CD8-positive, alpha-beta memory T cell (primary cell): ENCODE measurements at regions not wholly inside any gene's neighbourhood (a gene's known extent, or its start where the extent isn't known, plus 50 kb on each side); places are given as distances from the start of the nearest gene placed in this dataset.
"Not testable (repeated sequence)": the region's sequence is repeated elsewhere in the genome, so short reads cannot be mapped to it uniquely, and the experiment has no call there.

Experiments used
- CTCF ChIA-PET: fragments of 350-600 bp; sonication (Branson Sonifier 250); formaldehyde crosslinking; loops from one replicate; lab custom pipeline; 2021; ENCODE audit warnings: antibody characterized with exemption; lab: Charles Lee
- POLR2A ChIA-PET: fragments of 350-600 bp; sonication (Branson Sonifier 250); formaldehyde crosslinking; loops from one replicate; lab custom pipeline; 2021; ENCODE audit warnings: antibody characterized with exemption; lab: Charles Lee
- DNase-seq, 5 donors: peaks; one replicate each; pipeline versions ENCODE4 v3.0.0 to v3.0.0-alpha.2; 2020 to 2022; ENCODE audit warnings: mixed read lengths in 1 of 5
- H3K27ac ChIP-seq: one replicate; pipeline ENCODE4 v1.7.0; 2013; ENCODE audit warnings: low read depth, mild to moderate bottlenecking, low read length, moderate library complexity
- H3K27me3 ChIP-seq: 2 replicates; pipeline ENCODE4 v1.7.0; 2013; ENCODE audit warnings: low read length, mild to moderate bottlenecking; ENCODE audit not compliant: insufficient read depth, poor library complexity, severe bottlenecking
- H3K36me3 ChIP-seq: 2 replicates; pipeline ENCODE4 v1.7.0; 2013; ENCODE audit warnings: mild to moderate bottlenecking, low read length, moderate library complexity; ENCODE audit not compliant: insufficient read depth
- H3K4me1 ChIP-seq: 2 replicates; pipeline ENCODE4 v1.7.0; 2013; ENCODE audit warnings: mild to moderate bottlenecking, low read length, moderate library complexity; ENCODE audit not compliant: insufficient read depth
- H3K4me3 ChIP-seq: 2 replicates; pipeline ENCODE4 v1.7.0; 2013; ENCODE audit warnings: mild to moderate bottlenecking, low read length
- H3K9me3 ChIP-seq: 2 replicates; pipeline ENCODE4 v1.7.0; 2013; ENCODE audit warnings: mild to moderate bottlenecking, low read length
- H3K27ac Mint-ChIP-seq, 8 donors: one replicate each; pipeline ENCODE4 v1.8.0; 2020 to 2021; ENCODE audit warnings: mixed read lengths in 8 of 8, mild to moderate bottlenecking in 6 of 8, inconsistent platforms in 3 of 8, moderate library complexity in 3 of 8
- H3K27me3 Mint-ChIP-seq, 2 donors: one replicate each; pipeline ENCODE4 v1.8.0; 2020 to 2021; ENCODE audit warnings: mixed read lengths in 2 of 2, mild to moderate bottlenecking in 1 of 2, moderate library complexity in 1 of 2
- H3K36me3 Mint-ChIP-seq, 3 donors: one replicate each; pipeline ENCODE4 v1.8.0; 2020 to 2021; ENCODE audit warnings: mixed read lengths in 3 of 3, inconsistent platforms in 1 of 3, mild to moderate bottlenecking in 1 of 3
- H3K4me1 Mint-ChIP-seq, 3 donors: one replicate each; pipeline ENCODE4 v1.8.0; 2020 to 2021; ENCODE audit warnings: mixed read lengths in 3 of 3, inconsistent platforms in 1 of 3, mild to moderate bottlenecking in 1 of 3
- H3K4me3 Mint-ChIP-seq, 7 donors: one replicate each; pipeline ENCODE4 v1.8.0; 2020 to 2021; ENCODE audit warnings: mixed read lengths in 7 of 7, mild to moderate bottlenecking in 6 of 7, moderate library complexity in 4 of 7, inconsistent platforms in 2 of 7
- H3K9me3 Mint-ChIP-seq, 5 donors: one replicate each; pipeline ENCODE4 v1.8.0; 2020 to 2022; ENCODE audit warnings: mixed read lengths in 5 of 5, mild to moderate bottlenecking in 3 of 5, moderate library complexity in 2 of 5, inconsistent platforms in 1 of 5

- H3K4me1 Mint-ChIP-seq, result peaks cover 32 to 55% (median 45%) of the 10 kb centered on the region in 3 donors
- H3K27me3 ChIP-seq, result no peaks in the 10 kb centered on the region
- H3K4me3 ChIP-seq, result no peak overlapping the region
- no peaks in the 10 kb centered on the region for H3K27me3 Mint-ChIP-seq
- H3K27ac ChIP-seq, result no peak overlapping the region
- no peaks in the 10 kb centered on the region for H3K36me3 ChIP-seq
- no peaks in the 10 kb centered on the region for H3K36me3 Mint-ChIP-seq
- H3K9me3 Mint-ChIP-seq, result peaks cover 0 to under 1% (median 0%) of the 10 kb centered on the region in 5 donors
- no peak for DNase-seq
- H3K4me3 Mint-ChIP-seq, result peak overlapping the region in 1 of 7 donors; percentile 18
- no peaks in the 10 kb centered on the region for H3K9me3 ChIP-seq
- ChIA-PET POLR2A (no interaction called here), CTCF (no interaction called here)
- H3K4me1 ChIP-seq, result peaks cover 38% of the 10 kb centered on the region
- peak overlapping the region in 4 of 8 donors; percentile 22 to 87 (median 58) for H3K27ac Mint-ChIP-seq
These were observed 90.8 kb upstream of the KDM7A start for GRCh38 chr7:140267381-140268226.

GRCh38 chr7:140263277-140263676 is 86.5 kb upstream of the KDM7A start:
- Mint-ChIP-seq H3K27me3 (peaks cover 0 to 3% of the 10 kb centered on the region in 2 donors), H3K4me3 (peak overlapping the region; percentile 1 to 89 (median 63)), H3K9me3 (peaks cover 0 to 1% (median 0%) of the 10 kb centered on the region in 5 donors), H3K4me1 (peaks cover 34 to 51% (median 49%) of the 10 kb centered on the region in 3 donors), H3K36me3 (no peaks in the 10 kb centered on the region), H3K27ac (peak overlapping the region; percentile 80 to 97 (median 93))
- peak overlapping the region; percentile 11 for H3K4me3 ChIP-seq
- no peaks in the 10 kb centered on the region for H3K36me3 ChIP-seq
- CTCF ChIA-PET, result interaction anchor here (0.8 to 3.3 kb wide), 7 partner anchors 8 to 119 kb away, joined by 3 to 12 read pairs (median 5); partner anchors contain the start of gene KDM7A
- no peak overlapping the region for H3K27ac ChIP-seq
- DNase-seq, result peak in 3 of 5 donors; percentile 67 to 75 (median 75)
- POLR2A ChIA-PET, result interaction anchor here (0.8 to 3.3 kb wide), 6 partner anchors 10 to 132 kb away, joined by 3 to 27 read pairs (median 6); no protein-coding TSS in a partner anchor
- no peaks in the 10 kb centered on the region for H3K27me3 ChIP-seq
- H3K4me1 ChIP-seq, result peaks cover 42% of the 10 kb centered on the region
- no peaks in the 10 kb centered on the region for H3K9me3 ChIP-seq

GRCh38 chr7:140262242-140262903 is 85.6 kb upstream of the KDM7A start:
- H3K27ac ChIP-seq, result no peak overlapping the region

GRCh38 chr7:140261522-140261921 is 84.7 kb upstream of the KDM7A start:
- Histone ChIP-seq H3K27ac (no peak overlapping the region), H3K4me3 (no peak overlapping the region), H3K36me3 (no peaks in the 10 kb centered on the region), H3K27me3 (no peaks in the 10 kb centered on the region), H3K9me3 (no peaks in the 10 kb centered on the region), H3K4me1 (peaks cover 32% of the 10 kb centered on the region)
- Mint-ChIP-seq H3K27me3 (peaks cover 0 to 3% of the 10 kb centered on the region in 2 donors), H3K9me3 (peaks cover 0 to 8% (median 0%) of the 10 kb centered on the region in 5 donors), H3K4me3 (no peak overlapping the region), H3K36me3 (no peaks in the 10 kb centered on the region), H3K27ac (peak overlapping the region; percentile 4 to 95 (median 71)), H3K4me1 (peaks cover 26 to 37% (median 34%) of the 10 kb centered on the region in 3 donors)
- CTCF ChIA-PET, result interaction anchor here (1.4 to 3.3 kb wide), 2 partner anchors 9 to 30 kb away, joined by 5 to 12 read pairs; no protein-coding TSS in a partner anchor
- DNase-seq, result peak in 1 of 5 donors; percentile 27
- POLR2A ChIA-PET, result no interaction called here

More at GRCh38 chr7:140262242-140262903, 85.6 kb upstream of the KDM7A start:
- ChIA-PET POLR2A (interaction anchor here (0.7 to 3.3 kb wide), 4 partner anchors 32 to 581 kb away, joined by 3 to 27 read pairs (median 10); no protein-coding TSS in a partner anchor), CTCF (interaction anchor here (0.8 to 3.3 kb wide), 8 partner anchors 8 to 120 kb away, joined by 3 to 12 read pairs (median 5); partner anchors contain the start of gene KDM7A)
- no peaks in the 10 kb centered on the region for H3K27me3 ChIP-seq
- Mint-ChIP-seq H3K27me3 (peaks cover 0 to 3% of the 10 kb centered on the region in 2 donors), H3K4me1 (peaks cover 29 to 42% (median 40%) of the 10 kb centered on the region in 3 donors), H3K27ac (peak overlapping the region; percentile 10 to 95 (median 80)), H3K9me3 (peaks cover 0 to 2% (median 0%) of the 10 kb centered on the region in 5 donors), H3K36me3 (no peaks in the 10 kb centered on the region), H3K4me3 (peak overlapping the region; percentile 30 to 74 (median 64))
- peaks cover 33% of the 10 kb centered on the region for H3K4me1 ChIP-seq
- H3K36me3 ChIP-seq, result no peaks in the 10 kb centered on the region
- no peak for DNase-seq
- no peak overlapping the region for H3K4me3 ChIP-seq
- H3K9me3 ChIP-seq, result no peaks in the 10 kb centered on the region

- no peak overlapping the region for H3K27ac ChIP-seq
- no peaks in the 10 kb centered on the region for H3K36me3 Mint-ChIP-seq
- ChIA-PET CTCF (interaction anchor here (3.3 kb wide), 1 partner anchor 9 kb away, joined by 12 read pairs; no protein-coding TSS in a partner anchor), POLR2A (no interaction called here)
- H3K36me3 ChIP-seq, result no peaks in the 10 kb centered on the region
- peaks cover 26 to 37% (median 34%) of the 10 kb centered on the region in 3 donors for H3K4me1 Mint-ChIP-seq
- H3K9me3 Mint-ChIP-seq, result peaks cover 0 to 8% (median 0%) of the 10 kb centered on the region in 5 donors
- H3K4me1 ChIP-seq, result peaks cover 32% of the 10 kb centered on the region
- H3K27ac Mint-ChIP-seq, result peak overlapping the region in 6 of 8 donors; percentile 4 to 87 (median 71)
- no peak overlapping the region for H3K4me3 ChIP-seq
- H3K9me3 ChIP-seq, result no peaks in the 10 kb centered on the region
- no peak overlapping the region for H3K4me3 Mint-ChIP-seq
- no peak for DNase-seq
- peaks cover 0 to 5% of the 10 kb centered on the region in 2 donors for H3K27me3 Mint-ChIP-seq
- no peaks in the 10 kb centered on the region for H3K27me3 ChIP-seq
These were observed 84.3 kb upstream of the KDM7A start for GRCh38 chr7:140261105-140261486.

GRCh38 chr7:140260352-140261104 is 83.7 kb upstream of the KDM7A start:
- Mint-ChIP-seq H3K4me3 (no peak overlapping the region), H3K9me3 (peaks cover 0 to 8% (median 0%) of the 10 kb centered on the region in 5 donors), H3K36me3 (no peaks in the 10 kb centered on the region), H3K27ac (peak overlapping the region in 2 of 8 donors; percentile 38 to 63), H3K27me3 (peaks cover 0 to 5% of the 10 kb centered on the region in 2 donors), H3K4me1 (peaks cover 26 to 37% (median 33%) of the 10 kb centered on the region in 3 donors)
- ChIA-PET CTCF (no interaction called here), POLR2A (interaction anchor here (0.9 kb wide), 1 partner anchor 83 kb away, joined by 3 read pairs; the partner anchor contains the start of gene KDM7A)
- H3K4me3 ChIP-seq, result no peak overlapping the region
- H3K27ac ChIP-seq, result no peak overlapping the region
- no peaks in the 10 kb centered on the region for H3K9me3 ChIP-seq
- no peak for DNase-seq
- H3K27me3 ChIP-seq, result no peaks in the 10 kb centered on the region
- H3K36me3 ChIP-seq, result no peaks in the 10 kb centered on the region
- peaks cover 32% of the 10 kb centered on the region for H3K4me1 ChIP-seq

GRCh38 chr7:140257278-140257677 is 80.5 kb upstream of the KDM7A start:
- H3K4me1 Mint-ChIP-seq, result peaks cover 27 to 34% (median 33%) of the 10 kb centered on the region in 3 donors
- H3K9me3 Mint-ChIP-seq, H3K27ac ChIP-seq, CTCF ChIA-PET, H3K27me3 ChIP-seq, DNase-seq, H3K9me3 ChIP-seq, H3K4me3 Mint-ChIP-seq, H3K4me3 ChIP-seq, POLR2A ChIA-PET, H3K36me3 Mint-ChIP-seq, H3K27me3 Mint-ChIP-seq, H3K36me3 ChIP-seq: not testable (repeated sequence)
- peaks cover 29% of the 10 kb centered on the region for H3K4me1 ChIP-seq
- peak overlapping the region in 1 of 8 donors; percentile 83 for H3K27ac Mint-ChIP-seq
